HG03460 (cell line): ENCODE measurements at regions not wholly inside any gene's neighbourhood (a gene's known extent, or its start where the extent isn't known, plus 50 kb on each side); places are given as distances from the start of the nearest gene placed in this dataset.
"Not testable (repeated sequence)": the region's sequence is repeated elsewhere in the genome, so short reads cannot be mapped to it uniquely, and the experiment has no call there.

Experiments
- ATAC-seq: cut with Tn5 transposase; IDR thresholded peaks from one replicate; pipeline ENCODE4 v1.9.1; 2021; ENCODE audit not compliant: unreplicated experiment

- ATAC-seq = not testable (repeated sequence)
These were observed 385.0 kb upstream of the TPM1 start for GRCh38 chr15:62657501-62657900.

- no peak for ATAC-seq
These were observed 384.0 kb upstream of the TPM1 start for GRCh38 chr15:62658498-62658897.

- ATAC-seq = no peak
These were observed 379.0 kb upstream of the TPM1 start for GRCh38 chr15:62663547-62663946.

GRCh38 chr15:62665449-62665848 lies 377.1 kb upstream of the TPM1 start:
- ATAC-seq = no peak

GRCh38 chr15:62666046-62666445 lies 376.5 kb upstream of the TPM1 start:
- no peak for ATAC-seq

GRCh38 chr15:62672268-62672667 lies 370.3 kb upstream of the TPM1 start:
- no peak for ATAC-seq

- no peak for ATAC-seq
These were observed 365.7 kb upstream of the TPM1 start for GRCh38 chr15:62676891-62677290.

- no peak for ATAC-seq
These were observed 360.3 kb upstream of the TPM1 start for GRCh38 chr15:62681939-62682896.

- ATAC-seq = not testable (repeated sequence)
These were observed 359.4 kb upstream of the TPM1 start for GRCh38 chr15:62683192-62683591.

- no peak for ATAC-seq
These were observed 358.3 kb upstream of the TPM1 start for GRCh38 chr15:62684123-62684808.

GRCh38 chr15:62691008-62691407 lies 351.5 kb upstream of the TPM1 start:
- no peak for ATAC-seq

- ATAC-seq = no peak
These were observed 344.9 kb upstream of the TPM1 start for GRCh38 chr15:62697636-62698035.

- no peak for ATAC-seq
These were observed 343.9 kb upstream of the TPM1 start for GRCh38 chr15:62698646-62699045.

- no peak for ATAC-seq
These were observed 336.2 kb upstream of the TPM1 start for GRCh38 chr15:62706317-62706716.

- ATAC-seq = no peak
These were observed 334.1 kb upstream of the TPM1 start for GRCh38 chr15:62708470-62708869.

- no peak for ATAC-seq
These were observed 333.3 kb upstream of the TPM1 start for GRCh38 chr15:62709261-62709660.

- no peak for ATAC-seq
These were observed 330.7 kb upstream of the TPM1 start for GRCh38 chr15:62711691-62712454.

- ATAC-seq = no peak
These were observed 330.1 kb upstream of the TPM1 start for GRCh38 chr15:62712455-62712839.

- ATAC-seq = no peak
These were observed 326.6 kb upstream of the TPM1 start for GRCh38 chr15:62715946-62716345.

- no peak for ATAC-seq
These were observed 325.1 kb upstream of the TPM1 start for GRCh38 chr15:62717496-62717895.

- no peak for ATAC-seq
These were observed 323.2 kb upstream of the TPM1 start for GRCh38 chr15:62719316-62719715.
